ENCODE measurements at regions not wholly inside any gene's neighbourhood (a gene's known extent, or its start where the extent isn't known, plus 50 kb on each side); places are given as distances from the start of the nearest gene placed in this dataset.
A peak's percentile ranks its signal among the peaks of the same experiment; 100 is the strongest.

- DNase-seq (no peak), ATAC-seq (no peak)
- H3K4me1 ChIP-seq (ENCODE audit: control insufficient read depth, insufficient read depth, low read length) = no peaks in the 10 kb centered on the region
- intact Hi-C loops (cut with DNase I) = no loop called here
- WGBS = 90% methylated on average over 2 of the region's 2 CpGs
- H3K27me3 ChIP-seq (ENCODE audit: control insufficient read depth, insufficient read depth) = no peaks in the 10 kb centered on the region
- H3K9me3 ChIP-seq (ENCODE audit: control insufficient read depth, low read length) = no peaks in the 10 kb centered on the region
- no peak overlapping the region for H3K4me3 ChIP-seq (ENCODE audit: low read length)
- no peak overlapping the region for H3K27ac ChIP-seq (ENCODE audit: low read length)
Observed at GRCh38 chr17:52244689-52245088, 86.2 kb upstream of the CA10 start.

- Histone ChIP-seq H3K27ac (ENCODE audit: low read length) (no peak overlapping the region), H3K27me3 (ENCODE audit: control insufficient read depth, insufficient read depth) (no peaks in the 10 kb centered on the region), H3K4me1 (ENCODE audit: control insufficient read depth, insufficient read depth, low read length) (no peaks in the 10 kb centered on the region), H3K4me3 (ENCODE audit: low read length) (no peak overlapping the region), H3K9me3 (ENCODE audit: control insufficient read depth, low read length) (no peaks in the 10 kb centered on the region)
- intact Hi-C loops (cut with DNase I) = no loop called here
- WGBS = 58% methylated on average over 2 of the region's 2 CpGs
- no peak for ATAC-seq
- no peak for DNase-seq
Observed at GRCh38 chr17:52242268-52242667, 83.8 kb upstream of the CA10 start.

- H3K27ac ChIP-seq (ENCODE audit: low read length) = no peak overlapping the region
- intact Hi-C loops (cut with DNase I) = no loop called here
- no peaks in the 10 kb centered on the region for H3K27me3 ChIP-seq (ENCODE audit: control insufficient read depth, insufficient read depth)
- no peak for DNase-seq
- no peak for ATAC-seq
- no peaks in the 10 kb centered on the region for H3K9me3 ChIP-seq (ENCODE audit: control insufficient read depth, low read length)
- WGBS = 65% methylated on average over 6 of the region's 6 CpGs
- H3K4me1 ChIP-seq (ENCODE audit: control insufficient read depth, insufficient read depth, low read length) = no peaks in the 10 kb centered on the region
- H3K4me3 ChIP-seq (ENCODE audit: low read length) = no peak overlapping the region
Observed at GRCh38 chr17:52237151-52237550, 78.6 kb upstream of the CA10 start.

GRCh38 chr17:52235516-52235915, 77.0 kb upstream of the CA10 start:
- peak in 2 of 3 donors; percentile 19 to 55 for DNase-seq
- Histone ChIP-seq H3K4me1 (ENCODE audit: control insufficient read depth, insufficient read depth, low read length) (no peaks in the 10 kb centered on the region), H3K4me3 (ENCODE audit: low read length) (no peak overlapping the region), H3K27me3 (ENCODE audit: control insufficient read depth, insufficient read depth) (no peaks in the 10 kb centered on the region), H3K9me3 (ENCODE audit: control insufficient read depth, low read length) (no peaks in the 10 kb centered on the region), H3K27ac (ENCODE audit: low read length) (no peak overlapping the region)
- peak; percentile 31 to 47 for ATAC-seq
- intact Hi-C loops (cut with DNase I) = no loop called here
- 66% methylated on average over 1 of the region's 1 CpG for WGBS

- no peaks in the 10 kb centered on the region for H3K4me1 ChIP-seq (ENCODE audit: control insufficient read depth, insufficient read depth, low read length)
- 68% methylated on average over 1 of the region's 1 CpG for WGBS
- no peaks in the 10 kb centered on the region for H3K9me3 ChIP-seq (ENCODE audit: control insufficient read depth, low read length)
- ATAC-seq (peak in 1 of 2 donors; percentile 67), DNase-seq (no peak)
- intact Hi-C loops (cut with DNase I) = no loop called here
- no peaks in the 10 kb centered on the region for H3K27me3 ChIP-seq (ENCODE audit: control insufficient read depth, insufficient read depth)
- H3K4me3 ChIP-seq (ENCODE audit: low read length) = no peak overlapping the region
- no peak overlapping the region for H3K27ac ChIP-seq (ENCODE audit: low read length)
Observed at GRCh38 chr17:52233632-52234031, 75.1 kb upstream of the CA10 start.

- Histone ChIP-seq H3K9me3 (ENCODE audit: control insufficient read depth, low read length) (no peaks in the 10 kb centered on the region), H3K4me3 (ENCODE audit: low read length) (no peak overlapping the region), H3K27ac (ENCODE audit: low read length) (no peak overlapping the region), H3K4me1 (ENCODE audit: control insufficient read depth, insufficient read depth, low read length) (no peaks in the 10 kb centered on the region), H3K27me3 (ENCODE audit: control insufficient read depth, insufficient read depth) (no peaks in the 10 kb centered on the region)
- intact Hi-C loops (cut with DNase I) = no loop called here
- ATAC-seq (no peak), DNase-seq (no peak)
Observed at GRCh38 chr17:52233176-52233575, 74.7 kb upstream of the CA10 start.

- intact Hi-C loops (cut with DNase I) = no loop called here
- Histone ChIP-seq H3K9me3 (ENCODE audit: control insufficient read depth, low read length) (no peaks in the 10 kb centered on the region), H3K4me1 (ENCODE audit: control insufficient read depth, insufficient read depth, low read length) (no peaks in the 10 kb centered on the region), H3K4me3 (ENCODE audit: low read length) (no peak overlapping the region), H3K27ac (ENCODE audit: low read length) (no peak overlapping the region), H3K27me3 (ENCODE audit: control insufficient read depth, insufficient read depth) (no peaks in the 10 kb centered on the region)
- DNase-seq (no peak), ATAC-seq (no peak)
- 68% methylated on average over 3 of the region's 3 CpGs for WGBS
Observed at GRCh38 chr17:52228823-52229222, 70.3 kb upstream of the CA10 start.

- no peak overlapping the region for H3K4me3 ChIP-seq (ENCODE audit: low read length)
- no peak overlapping the region for H3K27ac ChIP-seq (ENCODE audit: low read length)
- no peak for ATAC-seq
- DNase-seq = no peak
- H3K4me1 ChIP-seq (ENCODE audit: control insufficient read depth, insufficient read depth, low read length) = no peaks in the 10 kb centered on the region
- no peaks in the 10 kb centered on the region for H3K27me3 ChIP-seq (ENCODE audit: control insufficient read depth, insufficient read depth)
- 45% methylated on average over 2 of the region's 2 CpGs for WGBS
- intact Hi-C loops (cut with DNase I) = no loop called here
- no peaks in the 10 kb centered on the region for H3K9me3 ChIP-seq (ENCODE audit: control insufficient read depth, low read length)
Observed at GRCh38 chr17:52227926-52228325, 69.4 kb upstream of the CA10 start.

GRCh38 chr17:52213451-52213850, 54.9 kb upstream of the CA10 start:
- Histone ChIP-seq H3K4me3 (ENCODE audit: low read length) (no peak overlapping the region), H3K27me3 (ENCODE audit: control insufficient read depth, insufficient read depth) (no peaks in the 10 kb centered on the region), H3K4me1 (ENCODE audit: control insufficient read depth, insufficient read depth, low read length) (no peaks in the 10 kb centered on the region), H3K27ac (ENCODE audit: low read length) (no peak overlapping the region), H3K9me3 (ENCODE audit: control insufficient read depth, low read length) (no peaks in the 10 kb centered on the region)
- no peak for DNase-seq
- intact Hi-C loops (cut with DNase I) = no loop called here
- 50% methylated on average over 3 of the region's 3 CpGs for WGBS
- ATAC-seq = no peak

GRCh38 chr17:52212851-52213250, 54.3 kb upstream of the CA10 start:
- H3K27ac ChIP-seq (ENCODE audit: low read length) = no peak overlapping the region
- H3K27me3 ChIP-seq (ENCODE audit: control insufficient read depth, insufficient read depth) = no peaks in the 10 kb centered on the region
- H3K4me1 ChIP-seq (ENCODE audit: control insufficient read depth, insufficient read depth, low read length) = no peaks in the 10 kb centered on the region
- H3K4me3 ChIP-seq (ENCODE audit: low read length) = no peak overlapping the region
- H3K9me3 ChIP-seq (ENCODE audit: control insufficient read depth, low read length) = no peaks in the 10 kb centered on the region
- DNase-seq (no peak), ATAC-seq (no peak)
- intact Hi-C loops (cut with DNase I) = no loop called here

GRCh38 chr17:52209507-52209906, 51.0 kb upstream of the CA10 start:
- Histone ChIP-seq H3K4me1 (ENCODE audit: control insufficient read depth, insufficient read depth, low read length) (no peaks in the 10 kb centered on the region), H3K9me3 (ENCODE audit: control insufficient read depth, low read length) (no peaks in the 10 kb centered on the region), H3K27ac (ENCODE audit: low read length) (no peak overlapping the region), H3K27me3 (ENCODE audit: control insufficient read depth, insufficient read depth) (no peaks in the 10 kb centered on the region), H3K4me3 (ENCODE audit: low read length) (no peak overlapping the region)
- intact Hi-C loops (cut with DNase I) = no loop called here
- no peak for DNase-seq
- ATAC-seq = no peak
